ENCODE measurements at regions not wholly inside any gene's neighbourhood (a gene's known extent, or its start where the extent isn't known, plus 50 kb on each side); places are given as distances from the start of the nearest gene placed in this dataset.
"Not testable (repeated sequence)": the region's sequence is repeated elsewhere in the genome, so short reads cannot be mapped to it uniquely, and the experiment has no call there.

DNA sequence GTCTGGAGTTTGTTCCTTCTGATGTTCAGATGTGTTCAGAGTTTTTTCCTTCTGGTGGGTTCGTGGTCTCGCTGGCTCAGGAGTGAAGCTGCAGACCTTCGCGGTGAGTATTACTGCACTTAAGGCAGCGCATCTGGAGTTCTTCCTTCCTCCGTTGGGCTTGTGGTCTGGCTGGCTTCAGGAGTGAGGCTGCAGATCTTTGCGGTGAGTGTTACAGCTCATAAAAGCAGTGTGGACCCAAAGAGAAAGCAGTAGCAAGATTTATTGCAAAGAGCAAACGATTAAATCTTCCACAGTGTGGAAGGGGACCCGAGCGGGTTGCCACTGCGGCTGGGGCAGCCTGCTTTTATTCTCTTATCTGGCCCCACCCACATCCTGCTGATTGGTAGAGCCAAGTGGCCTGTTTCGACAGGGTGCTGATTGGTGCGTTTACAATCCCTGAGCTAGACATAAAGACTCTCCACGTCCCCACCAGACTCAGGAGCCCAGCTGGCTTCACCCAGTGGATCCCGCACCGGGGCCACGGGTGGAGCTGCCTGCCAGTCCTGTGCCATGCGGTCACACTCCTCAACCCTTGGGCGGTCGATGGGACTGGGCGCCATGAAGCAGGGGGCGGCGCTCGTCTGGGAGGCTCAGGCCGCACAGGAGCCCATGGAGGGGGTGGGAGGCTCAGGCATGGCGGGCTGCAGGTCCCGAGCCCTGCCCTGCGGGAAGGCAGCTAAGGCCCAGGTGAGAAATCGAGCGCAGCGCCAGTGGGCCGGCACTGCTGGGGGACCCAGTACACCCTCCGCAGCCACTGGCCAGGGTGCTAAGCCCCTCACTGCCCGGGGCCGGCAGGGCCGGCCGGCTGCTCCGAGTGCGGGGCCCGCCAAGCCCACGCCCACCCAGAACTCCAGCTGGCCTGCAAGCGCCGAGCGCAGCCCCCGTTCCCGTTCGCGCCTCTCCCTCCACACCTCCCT is 315.3 kb upstream of the SGK1 start:
- TF ChIP-seq, protein P1, sequence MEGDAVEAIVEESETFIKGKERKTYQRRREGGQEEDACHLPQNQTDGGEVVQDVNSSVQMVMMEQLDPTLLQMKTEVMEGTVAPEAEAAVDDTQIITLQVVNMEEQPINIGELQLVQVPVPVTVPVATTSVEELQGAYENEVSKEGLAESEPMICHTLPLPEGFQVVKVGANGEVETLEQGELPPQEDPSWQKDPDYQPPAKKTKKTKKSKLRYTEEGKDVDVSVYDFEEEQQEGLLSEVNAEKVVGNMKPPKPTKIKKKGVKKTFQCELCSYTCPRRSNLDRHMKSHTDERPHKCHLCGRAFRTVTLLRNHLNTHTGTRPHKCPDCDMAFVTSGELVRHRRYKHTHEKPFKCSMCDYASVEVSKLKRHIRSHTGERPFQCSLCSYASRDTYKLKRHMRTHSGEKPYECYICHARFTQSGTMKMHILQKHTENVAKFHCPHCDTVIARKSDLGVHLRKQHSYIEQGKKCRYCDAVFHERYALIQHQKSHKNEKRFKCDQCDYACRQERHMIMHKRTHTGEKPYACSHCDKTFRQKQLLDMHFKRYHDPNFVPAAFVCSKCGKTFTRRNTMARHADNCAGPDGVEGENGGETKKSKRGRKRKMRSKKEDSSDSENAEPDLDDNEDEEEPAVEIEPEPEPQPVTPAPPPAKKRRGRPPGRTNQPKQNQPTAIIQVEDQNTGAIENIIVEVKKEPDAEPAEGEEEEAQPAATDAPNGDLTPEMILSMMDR (conservative IDR thresholded peaks at IDR 0.05): not testable (repeated sequence)
- not testable (repeated sequence) for TF ChIP-seq ZFX (IDR thresholded peaks at IDR 0.05)
